Ureter (tissue), 1 donor: ENCODE measurements at regions not wholly inside any gene's neighbourhood (a gene's known extent, or its start where the extent isn't known, plus 50 kb on each side); places are given as distances from the start of the nearest gene placed in this dataset.
"Not testable (repeated sequence)": the region's sequence is repeated elsewhere in the genome, so short reads cannot be mapped to it uniquely, and the experiment has no call there.

Source experiments
- DNase-seq: peaks from one replicate; pipeline ENCODE4 v3.0.0-alpha.2; 2020; ENCODE audit warnings: low spot score
- donor health status: DM: yes; HTN: yes; CAD: no.

GRCh38 chr10:59037018-59037389 is 139.4 kb upstream of the PHYHIPL start:
- no peak for DNase-seq

- DNase-seq, result no peak
Observed at GRCh38 chr10:59037506-59037905, 138.9 kb upstream of the PHYHIPL start.

GRCh38 chr10:59043358-59043757 is 133.1 kb upstream of the PHYHIPL start:
- peak; percentile 38 for DNase-seq

- DNase-seq, result no peak
Observed at GRCh38 chr10:59047180-59047579, 129.3 kb upstream of the PHYHIPL start.

GRCh38 chr10:59047957-59048618 is 128.4 kb upstream of the PHYHIPL start:
- no peak for DNase-seq

DNA sequence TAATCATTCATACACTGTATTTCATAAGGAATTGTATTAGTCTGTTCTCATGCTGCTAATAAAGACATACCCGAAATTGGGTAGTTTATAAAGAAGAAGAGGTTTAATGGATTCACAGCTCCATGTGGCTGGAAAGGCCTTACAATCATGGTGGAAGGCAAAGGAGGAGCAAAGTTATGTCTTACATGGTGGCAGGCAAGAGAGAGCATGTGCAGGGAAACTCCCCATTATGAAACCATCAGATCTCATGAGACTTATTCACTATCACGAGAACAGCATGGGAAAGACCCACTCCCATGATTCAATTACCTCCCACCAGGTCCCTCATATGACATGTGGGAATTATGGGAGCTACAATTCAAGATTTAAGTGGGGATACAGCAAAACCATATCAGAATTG is 122.9 kb upstream of the PHYHIPL start:
- DNase-seq, result not testable (repeated sequence)

DNA sequence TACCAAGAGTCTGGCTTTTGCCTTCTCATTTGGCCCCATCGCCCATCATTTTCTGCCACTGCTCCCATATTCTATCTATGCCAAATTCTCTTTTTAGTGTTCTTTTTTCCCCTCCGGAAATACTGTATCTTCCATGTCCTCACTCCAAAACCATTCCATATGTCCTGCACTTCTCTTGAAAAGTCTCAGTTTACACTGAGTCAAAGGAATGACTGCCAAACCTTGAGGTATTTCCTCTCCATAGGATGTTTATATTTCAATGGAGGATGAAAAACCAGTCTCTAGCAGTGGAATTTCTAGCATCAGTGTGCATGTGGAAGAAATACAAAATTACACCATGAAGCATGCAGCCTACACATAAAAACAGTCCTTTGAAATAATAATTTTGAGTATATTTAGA is 121.4 kb upstream of the PHYHIPL start:
- DNase-seq, result no peak

DNA sequence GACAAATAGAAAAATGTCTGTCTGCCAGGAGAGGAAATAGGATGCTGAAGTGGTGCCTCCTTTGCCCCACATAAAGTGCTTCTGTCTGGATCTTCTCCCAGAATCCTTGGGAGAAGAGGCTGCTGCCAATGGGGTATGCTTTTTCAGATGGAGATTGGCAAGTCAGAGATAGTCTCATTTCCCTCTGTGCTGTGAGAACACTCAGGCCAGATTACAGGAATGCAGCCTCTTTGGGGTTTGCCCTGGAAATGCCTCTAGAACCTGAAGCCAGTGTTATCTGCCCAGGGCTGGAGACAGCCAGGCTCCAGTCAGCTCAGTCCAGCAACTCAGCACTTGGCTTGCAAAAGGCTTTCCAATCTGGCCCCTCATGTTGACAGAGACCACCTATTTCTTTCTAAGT is 119.1 kb upstream of the PHYHIPL start:
- DNase-seq, result no peak

GRCh38 chr10:59060852-59061251 is 115.6 kb upstream of the PHYHIPL start:
- DNase-seq, result no peak

DNA sequence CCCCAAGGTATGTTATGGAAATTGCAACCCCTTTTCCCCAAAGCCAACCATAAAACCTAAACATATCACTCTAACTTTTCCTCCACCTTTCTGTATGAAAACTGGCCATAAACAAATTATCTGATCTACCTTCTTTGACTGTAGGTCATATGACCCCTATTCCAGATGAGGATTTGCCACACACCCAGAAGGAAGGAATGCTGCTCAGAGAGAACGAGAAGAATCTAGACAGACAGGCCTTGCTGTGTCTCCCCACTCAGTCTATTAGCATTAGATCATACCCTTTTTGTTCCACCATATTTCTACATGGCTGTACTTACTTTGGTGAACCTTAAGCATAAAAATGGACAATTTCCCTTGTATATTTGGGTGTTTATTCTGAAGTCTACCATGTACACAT is 113.0 kb upstream of the PHYHIPL start:
- DNase-seq, result no peak

DNA sequence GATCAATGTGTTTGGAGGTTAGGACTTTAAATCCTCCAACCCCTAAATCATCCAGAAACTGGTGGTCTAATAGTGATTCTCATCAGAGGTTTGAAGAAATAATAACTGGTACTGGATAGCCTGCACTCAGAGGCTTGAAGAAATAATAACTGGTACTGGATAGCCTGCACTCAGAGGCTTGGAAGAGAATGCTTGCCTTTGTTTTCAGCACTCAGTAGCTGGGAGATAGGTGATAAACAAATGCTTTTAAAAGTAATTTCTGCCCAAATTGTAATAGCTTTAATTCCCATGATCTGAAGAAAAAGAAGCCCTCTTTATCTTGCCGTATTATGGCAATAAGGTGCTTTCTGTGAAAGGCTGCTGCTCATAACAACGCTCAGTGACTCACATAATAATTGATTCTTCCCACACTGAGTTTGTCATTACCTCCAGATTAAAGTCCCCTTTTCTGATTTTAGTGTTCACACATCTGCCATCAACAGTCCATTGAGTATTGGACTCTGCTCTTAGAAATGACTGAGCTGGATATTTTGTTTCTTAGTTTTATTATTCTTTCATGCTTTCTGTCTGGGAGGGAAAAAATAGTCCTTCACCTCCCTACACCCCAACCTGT is 112.3 kb upstream of the PHYHIPL start:
- no peak for DNase-seq

DNA sequence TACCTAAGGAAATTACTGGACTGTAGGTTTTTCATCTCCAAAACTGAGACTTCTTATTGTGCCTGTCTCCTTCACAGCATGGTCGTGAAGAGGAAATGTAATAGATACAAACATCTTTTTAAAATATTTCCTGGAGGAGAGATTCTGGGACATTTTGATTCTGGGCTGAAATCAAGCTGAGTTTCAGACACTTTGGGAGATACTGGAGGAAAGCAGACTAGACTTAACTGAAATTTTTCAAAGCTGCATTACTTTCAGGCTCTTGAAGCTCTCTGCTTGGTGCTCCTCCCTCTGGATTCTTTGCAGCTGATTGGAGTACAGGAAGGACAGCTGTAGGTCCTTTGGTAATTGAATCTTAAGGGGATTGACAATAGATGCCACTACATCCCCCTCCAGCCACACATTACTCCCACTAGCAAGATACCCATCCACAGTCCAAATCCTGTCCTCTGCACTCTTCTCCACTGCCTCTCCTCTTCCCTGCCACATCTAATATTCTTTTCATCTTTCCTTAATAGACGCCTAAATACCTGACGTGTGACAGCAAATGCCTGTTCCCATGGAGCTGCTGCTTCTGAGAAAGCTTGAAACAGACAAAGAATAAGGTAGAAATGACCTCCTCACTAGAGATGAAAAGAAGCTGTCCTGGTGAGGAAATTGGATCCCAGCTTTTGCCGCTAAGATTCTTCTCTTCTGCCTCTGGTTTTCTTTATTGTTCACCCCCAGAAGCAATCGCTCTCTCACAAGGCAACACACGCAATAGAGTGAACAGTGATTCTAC is 111.5 kb upstream of the PHYHIPL start:
- no peak for DNase-seq

GRCh38 chr10:59068581-59069191 is 107.8 kb upstream of the PHYHIPL start:
- DNase-seq, result no peak

DNA sequence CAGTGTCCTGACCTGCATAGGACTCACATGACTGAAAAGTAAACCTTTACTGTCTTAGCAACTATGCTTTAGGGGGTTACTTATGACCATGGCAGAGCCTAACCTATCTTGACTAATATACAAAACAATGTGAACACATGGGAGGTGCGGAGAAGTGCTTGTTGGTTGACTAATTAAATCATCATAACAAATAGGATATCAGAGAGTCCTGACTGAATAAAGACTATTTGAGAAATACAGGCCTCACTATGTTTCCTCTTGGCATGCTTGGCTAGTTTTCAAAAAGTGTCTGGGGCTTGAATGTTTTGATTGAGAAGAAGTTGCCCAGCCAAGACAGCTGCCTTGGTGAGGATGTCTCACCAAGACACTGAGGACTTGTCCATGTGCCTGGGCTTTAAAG is 104.4 kb upstream of the PHYHIPL start:
- no peak for DNase-seq

DNA sequence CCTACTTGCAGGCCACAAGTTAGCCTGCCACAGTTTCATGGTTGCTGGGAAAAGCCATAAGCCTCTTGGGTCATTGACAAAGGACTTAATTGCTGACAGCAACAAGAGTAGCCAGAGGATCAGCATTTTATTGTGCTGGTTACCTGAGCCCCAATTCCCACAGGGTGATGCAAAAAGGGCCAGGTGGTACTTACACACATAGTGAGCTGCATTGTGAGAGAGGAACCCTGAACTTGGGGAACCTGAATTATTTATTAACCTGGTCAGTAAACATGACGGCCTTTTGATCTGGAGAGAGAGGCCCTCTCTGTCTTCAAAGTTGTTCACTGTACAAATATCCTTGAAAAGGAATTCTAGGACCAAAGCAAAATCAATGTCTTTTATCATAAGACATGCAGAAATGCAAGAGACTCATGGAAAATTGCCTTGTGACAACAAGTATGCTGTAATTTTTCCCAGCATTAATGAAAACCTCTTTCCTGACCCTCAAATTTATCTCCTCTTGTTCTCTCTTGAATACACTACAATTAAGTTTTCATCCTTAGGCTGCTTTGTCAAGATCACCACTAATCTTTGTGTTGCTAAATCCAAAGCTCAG is 102.9 kb upstream of the PHYHIPL start:
- no peak for DNase-seq

GRCh38 chr10:59075576-59075975 is 100.9 kb upstream of the PHYHIPL start:
- DNase-seq, result no peak

DNA sequence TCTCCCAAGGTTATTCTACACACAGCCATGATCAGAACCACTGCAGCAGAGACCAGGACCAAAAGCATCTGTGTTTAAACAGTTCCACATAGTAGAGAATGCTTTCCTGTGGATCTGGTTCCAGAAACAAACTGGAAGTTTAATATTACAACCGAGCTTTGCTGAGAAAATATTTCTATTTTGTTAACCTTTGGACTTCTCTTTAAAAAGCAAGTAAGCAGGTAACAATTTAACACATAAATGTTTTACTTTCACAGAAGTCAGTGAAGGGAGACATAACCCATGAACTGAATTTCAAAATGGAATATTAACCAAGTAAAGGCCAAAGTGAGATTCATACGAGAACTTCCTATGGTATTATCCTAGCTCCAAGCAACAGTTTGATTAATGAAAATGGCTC is 98.6 kb upstream of the PHYHIPL start:
- no peak for DNase-seq

GRCh38 chr10:59078978-59079377 is 97.5 kb upstream of the PHYHIPL start:
- DNase-seq, result no peak

GRCh38 chr10:59079386-59080226 is 96.8 kb upstream of the PHYHIPL start:
- no peak for DNase-seq

- no peak for DNase-seq
Observed at GRCh38 chr10:59082249-59082648, 94.2 kb upstream of the PHYHIPL start.

- DNase-seq, result no peak
Observed at GRCh38 chr10:59085054-59085453, 91.4 kb upstream of the PHYHIPL start.
